ENCODE measurements at regions not wholly inside any gene's neighbourhood (a gene's known extent, or its start where the extent isn't known, plus 50 kb on each side); places are given as distances from the start of the nearest gene placed in this dataset.

GRCh38 chr15:68504681-68505170 lies 72.8 kb upstream of the ITGA11 start:
- H4K5ac ChIP-seq (ENCODE audit: insufficient read length, low read depth, low read length), result no peak overlapping the region
- H3K4me1 ChIP-seq (ENCODE audit: insufficient read depth, low read length), result peaks cover 4% of the 10 kb centered on the region; the same call in 1 of the 2 replicates
- no peak overlapping the region for H3K4me3 Mint-ChIP-seq
- no peak overlapping the region for H3K18ac ChIP-seq (ENCODE audit: insufficient read length, low read depth, low read length)
- H2BK120ac ChIP-seq (ENCODE audit: low read depth, low read length, poor library complexity, severe bottlenecking), result no peak overlapping the region
- peak; percentile 27 for DNase-seq
- no peak overlapping the region for H3K27ac ChIP-seq (ENCODE audit: insufficient read length, low read depth, low read length)
- H3K79me1 ChIP-seq (ENCODE audit: insufficient read depth, low read depth, low read length, poor library complexity, severe bottlenecking), result no peaks in the 10 kb centered on the region
- peaks cover 17 to 26% of the 10 kb centered on the region in 2 experiments for H3K4me1 Mint-ChIP-seq
- no peaks in the 10 kb centered on the region for H3K27me3 ChIP-seq (ENCODE audit: insufficient read depth, low read length)
- no peaks in the 10 kb centered on the region for H3K23me2 ChIP-seq (ENCODE audit: insufficient read length, low read depth, low read length, poor library complexity, severe bottlenecking)
- no peak overlapping the region for H3K27ac Mint-ChIP-seq
- H2AFZ ChIP-seq (ENCODE audit: low read length), result no peak overlapping the region
- no peak overlapping the region for H4K8ac ChIP-seq (replicated peaks; ENCODE audit: insufficient read length, low read depth, low read length)
- no peaks in the 10 kb centered on the region for H4K20me1 ChIP-seq (ENCODE audit: control insufficient read depth, insufficient read depth, insufficient read length)
- peaks cover 0 to 8% (median 0%) of the 10 kb centered on the region in 3 experiments; a peak in 3 of 7 replicates for H3K36me3 Mint-ChIP-seq (ENCODE audit: insufficient read depth in 1 of 3, low read depth in 3 of 3)
- no peak overlapping the region for H3K56ac ChIP-seq (ENCODE audit: insufficient read length, low read depth, low read length)
- no peaks in the 10 kb centered on the region for H3K9me3 Mint-ChIP-seq
- no peak overlapping the region for H3T11ph ChIP-seq (ENCODE audit: low read length)
- peaks cover 7% of the 10 kb centered on the region for H3K27me3 Mint-ChIP-seq (ENCODE audit: low read depth)
- H2BK15ac ChIP-seq (ENCODE audit: low read depth, low read length), result no peak overlapping the region
- TF ChIP-seq CTCF (conservative IDR thresholded peaks at IDR 0.05), result no peak
- H3K23ac ChIP-seq (ENCODE audit: insufficient read length, low read depth, low read length), result no peak overlapping the region
- H3K4me2 ChIP-seq (ENCODE audit: insufficient read depth, insufficient read length, low read length), result no peak overlapping the region
- H2BK20ac ChIP-seq (ENCODE audit: low read depth, low read length, poor library complexity, severe bottlenecking), result no peak overlapping the region
- H3K9ac ChIP-seq (ENCODE audit: extremely low read depth, insufficient read length, low read length), result no peak overlapping the region
- no peak overlapping the region for H2AK5ac ChIP-seq (ENCODE audit: insufficient read length, low read length)
- H3K79me2 ChIP-seq (ENCODE audit: insufficient read depth, low read length), result no peaks in the 10 kb centered on the region
- no CpG with 5 or more reads among the region's 8 CpGs for WGBS (ENCODE audit: extremely low coverage, insufficient read length, low lambda C conversion rate)
- H2BK5ac ChIP-seq (ENCODE audit: insufficient read length, low read length), result no peak overlapping the region
- no peak overlapping the region for H4K91ac ChIP-seq (ENCODE audit: insufficient read length, low read depth, low read length)
- H3K4ac ChIP-seq (ENCODE audit: low read depth, low read length), result no peak overlapping the region
- no peak overlapping the region for H2BK12ac ChIP-seq (ENCODE audit: insufficient read length, low read depth, low read length)
- no peaks in the 10 kb centered on the region for H3K9me3 ChIP-seq (ENCODE audit: control insufficient read depth, low read depth, low read length)
- H3K14ac ChIP-seq (ENCODE audit: insufficient read depth, low read length), result no peak overlapping the region

Measured in H9 (cell line).